ENCODE measurements at regions not wholly inside any gene's neighbourhood (a gene's known extent, or its start where the extent isn't known, plus 50 kb on each side); places are given as distances from the start of the nearest gene placed in this dataset.

- no peak for DNase-seq
Measured at GRCh38 chr1:82707681-82708080, 906.9 kb downstream of the ADGRL2 start.

DNA sequence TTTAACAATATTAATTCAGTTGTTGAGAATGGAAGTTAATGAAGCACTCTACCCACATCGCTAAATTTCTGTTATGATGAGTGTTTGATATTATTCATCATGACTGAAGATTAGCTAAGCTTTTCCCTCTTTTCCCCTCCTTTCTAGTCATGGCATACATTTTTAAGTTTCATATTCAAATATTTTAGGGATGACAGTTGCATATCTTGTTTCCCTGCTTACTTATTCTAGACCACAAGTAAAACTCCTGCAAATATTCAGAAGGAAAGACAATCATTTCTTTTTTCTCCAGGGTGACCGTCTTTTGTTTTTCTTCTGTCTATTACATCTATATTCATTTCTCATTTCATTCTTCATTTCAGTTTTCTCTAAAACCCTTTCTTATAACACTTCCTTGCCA, 906.0 kb downstream of the ADGRL2 start:
- DNase-seq: no peak

- no peak for DNase-seq
Measured at GRCh38 chr1:82704966-82705365, 904.2 kb downstream of the ADGRL2 start.

- no peak for DNase-seq
Measured at GRCh38 chr1:82704393-82704792, 903.7 kb downstream of the ADGRL2 start.

DNA sequence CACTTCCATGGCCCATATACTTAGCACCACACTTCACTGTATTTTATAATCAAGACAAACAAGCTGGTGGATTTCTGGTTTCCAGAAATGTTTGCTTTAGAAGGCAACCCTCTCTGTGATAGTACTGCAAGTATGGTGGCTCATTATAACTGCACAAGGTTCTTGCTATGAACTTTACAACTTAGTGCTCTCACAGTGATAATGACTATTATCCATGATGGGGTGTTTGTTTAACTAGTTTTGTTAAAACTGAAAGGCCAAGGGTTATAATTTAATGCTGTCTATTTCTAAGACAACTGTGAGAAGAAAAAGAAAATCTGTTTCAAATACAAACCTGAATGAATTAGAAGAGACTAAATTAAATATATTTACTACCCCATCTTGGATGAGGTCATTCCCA, 903.2 kb downstream of the ADGRL2 start:
- no peak for DNase-seq

- DNase-seq: no peak
Measured at GRCh38 chr1:82700476-82700875, 899.7 kb downstream of the ADGRL2 start.

GRCh38 chr1:82697965-82698364, 897.2 kb downstream of the ADGRL2 start:
- no peak for DNase-seq

DNA sequence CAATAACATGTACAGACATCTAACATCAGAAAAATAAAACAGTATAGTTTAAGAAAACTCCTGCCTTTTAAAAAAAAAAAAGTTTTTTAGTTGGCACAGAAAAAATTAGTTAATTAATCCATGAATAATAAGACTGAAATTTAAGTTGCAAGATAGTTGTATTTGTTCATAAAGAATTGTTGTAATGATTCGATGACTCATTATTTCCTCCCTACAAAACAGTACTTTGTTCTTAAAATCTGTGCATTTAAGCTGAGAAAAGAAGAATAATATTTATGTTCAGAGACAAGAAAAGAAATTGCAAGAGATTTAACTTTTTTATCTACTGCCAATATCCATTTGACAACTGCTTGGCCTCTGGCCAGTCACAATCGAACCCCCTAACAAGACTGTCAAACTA, 894.7 kb downstream of the ADGRL2 start:
- DNase-seq: no peak

- no peak for DNase-seq
Measured at GRCh38 chr1:82690411-82690810, 889.7 kb downstream of the ADGRL2 start.

DNA sequence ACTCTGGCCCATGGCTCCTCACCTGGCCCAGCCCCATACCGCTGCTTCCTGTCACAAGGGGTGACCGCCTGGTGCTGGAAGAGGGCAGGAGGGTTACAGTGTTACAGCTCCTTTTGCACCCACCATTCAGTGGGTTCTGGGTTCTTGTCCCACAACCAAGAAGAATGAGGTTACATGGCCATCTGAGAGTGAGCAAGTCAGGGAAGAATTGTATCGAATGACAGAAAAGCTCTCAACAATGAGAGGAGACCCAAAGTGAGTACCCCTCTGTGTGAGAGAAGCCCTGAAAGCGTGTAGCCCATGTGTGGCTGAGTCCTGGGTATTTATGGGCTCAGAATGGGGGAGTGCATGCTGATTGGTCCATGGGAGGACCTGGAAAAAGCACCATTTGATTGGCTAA, 888.5 kb downstream of the ADGRL2 start:
- DNase-seq: no peak

- DNase-seq: no peak
Measured at GRCh38 chr1:82686774-82687173, 886.0 kb downstream of the ADGRL2 start.

DNA sequence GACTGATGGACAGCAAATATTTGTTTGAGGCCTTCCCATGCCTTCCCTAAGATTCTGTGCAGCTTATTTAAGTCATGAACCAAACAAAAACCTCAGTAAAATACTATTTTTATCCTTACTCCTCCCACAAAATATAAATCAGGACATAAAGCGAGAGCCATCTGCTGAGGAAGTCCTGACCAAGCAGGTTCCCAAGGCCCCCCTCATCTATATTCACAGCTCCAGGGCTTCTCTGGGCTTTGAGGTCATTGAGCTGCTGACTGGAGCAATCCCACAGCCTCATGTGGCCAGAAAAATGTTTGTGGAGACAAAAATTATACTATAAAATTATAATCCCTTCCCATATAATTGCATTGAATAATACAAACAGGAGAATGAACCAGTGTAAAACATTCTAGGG, 846.2 kb downstream of the ADGRL2 start:
- no peak for DNase-seq

GRCh38 chr1:82646336-82646735, 845.6 kb downstream of the ADGRL2 start:
- no peak for DNase-seq

- DNase-seq: no peak
Measured at GRCh38 chr1:82644186-82644915, 843.6 kb downstream of the ADGRL2 start.

- DNase-seq: no peak
Measured at GRCh38 chr1:82640352-82640751, 839.6 kb downstream of the ADGRL2 start.

DNA sequence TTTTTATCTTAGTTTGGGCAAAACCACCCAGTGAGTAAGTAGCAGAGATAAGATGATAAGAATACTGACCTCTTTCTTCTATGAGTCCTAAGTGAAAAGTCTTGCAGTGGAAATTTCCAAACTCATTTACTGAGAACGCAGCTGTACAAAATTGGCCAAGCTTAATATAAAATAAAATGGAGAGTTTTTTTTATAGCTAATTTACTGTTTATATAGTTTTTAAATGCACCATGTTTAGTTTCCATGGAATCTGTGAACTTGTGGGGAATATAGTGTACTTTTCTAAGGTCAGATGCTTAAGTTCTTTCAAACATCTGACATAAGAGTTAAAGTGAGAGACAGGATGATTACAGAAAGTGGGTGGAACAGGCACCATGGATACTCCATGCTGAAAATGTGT, 833.5 kb downstream of the ADGRL2 start:
- no peak for DNase-seq

DNA sequence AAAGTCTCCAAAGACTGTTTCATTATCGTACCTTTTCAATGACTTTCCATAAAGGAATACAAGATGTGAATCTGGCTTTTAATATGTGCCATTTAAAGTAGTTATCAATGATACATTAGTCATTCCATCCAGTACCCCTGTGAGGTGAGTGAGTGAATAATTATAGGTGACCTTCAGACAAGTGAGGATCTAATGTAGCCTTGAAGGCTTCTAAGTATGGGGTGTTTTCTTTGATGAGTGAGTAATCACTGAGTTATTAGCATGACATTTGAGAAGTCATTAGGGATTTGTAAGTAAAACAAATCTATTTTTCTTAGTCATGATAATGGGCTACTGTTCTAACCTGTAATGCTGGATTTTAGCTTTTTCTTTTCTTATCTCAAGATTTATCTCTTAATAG, 831.4 kb downstream of the ADGRL2 start:
- no peak for DNase-seq

DNA sequence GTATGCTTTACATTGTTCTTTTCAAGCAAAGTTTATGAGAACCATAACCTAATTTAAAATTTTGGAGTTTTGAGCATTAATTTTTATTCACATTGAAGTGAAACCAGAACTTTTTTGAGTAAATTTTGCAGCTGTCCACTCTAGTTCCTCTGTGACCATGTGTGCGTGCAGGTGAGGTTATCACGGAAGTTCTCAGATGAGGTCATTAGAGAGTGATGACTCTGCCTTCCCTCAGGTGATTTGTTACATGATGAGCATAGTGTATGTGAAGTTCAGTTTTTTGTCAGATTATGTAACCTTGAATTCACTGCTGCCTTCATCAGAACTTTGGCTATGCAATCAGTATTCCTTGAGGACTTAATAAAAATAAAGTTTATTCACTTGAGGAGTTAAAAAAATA, 828.2 kb downstream of the ADGRL2 start:
- DNase-seq: no peak

DNA sequence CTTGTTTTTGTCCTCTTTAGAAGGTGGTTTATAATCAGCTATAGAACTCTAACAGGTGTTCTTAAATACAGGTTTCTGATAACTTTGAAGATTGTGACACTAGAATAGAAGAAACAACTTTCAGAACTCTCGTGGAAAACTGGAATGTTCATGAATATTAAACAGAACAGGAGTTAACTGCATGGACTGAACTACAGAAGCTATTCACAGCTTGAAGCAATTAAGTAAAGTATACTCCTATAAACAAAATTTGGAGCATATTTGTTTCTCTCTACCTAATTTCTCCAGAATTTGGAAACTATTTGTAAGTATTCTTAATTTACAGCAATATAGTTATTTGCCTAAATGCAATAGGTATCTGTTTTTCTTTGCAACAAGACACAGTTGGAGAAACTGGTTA, 824.8 kb downstream of the ADGRL2 start:
- DNase-seq: no peak

- no peak for DNase-seq
Measured at GRCh38 chr1:82621076-82621475, 820.3 kb downstream of the ADGRL2 start.

- no peak for DNase-seq
Measured at GRCh38 chr1:82614090-82614489, 813.4 kb downstream of the ADGRL2 start.

GRCh38 chr1:82612986-82613385, 812.3 kb downstream of the ADGRL2 start:
- no peak for DNase-seq

DNA sequence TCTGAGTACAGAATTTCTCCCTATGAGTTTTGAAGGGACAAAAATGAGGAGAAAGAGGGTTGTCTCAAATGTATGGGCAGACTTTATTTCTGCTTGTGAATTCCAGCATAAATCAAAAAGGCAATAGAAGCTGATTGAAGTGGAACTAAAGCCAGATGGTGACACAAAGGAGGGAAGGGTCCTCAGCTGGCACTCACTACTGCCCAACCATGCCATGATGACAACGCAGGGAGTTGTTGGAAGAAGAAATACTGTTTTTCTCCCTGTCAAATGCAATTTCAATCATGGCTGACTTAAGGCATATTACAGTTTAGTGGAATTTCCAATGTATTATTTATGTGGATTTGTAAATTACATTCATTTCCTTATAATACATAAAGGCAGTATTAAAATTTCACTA, 805.8 kb downstream of the ADGRL2 start:
- no peak for DNase-seq

DNA sequence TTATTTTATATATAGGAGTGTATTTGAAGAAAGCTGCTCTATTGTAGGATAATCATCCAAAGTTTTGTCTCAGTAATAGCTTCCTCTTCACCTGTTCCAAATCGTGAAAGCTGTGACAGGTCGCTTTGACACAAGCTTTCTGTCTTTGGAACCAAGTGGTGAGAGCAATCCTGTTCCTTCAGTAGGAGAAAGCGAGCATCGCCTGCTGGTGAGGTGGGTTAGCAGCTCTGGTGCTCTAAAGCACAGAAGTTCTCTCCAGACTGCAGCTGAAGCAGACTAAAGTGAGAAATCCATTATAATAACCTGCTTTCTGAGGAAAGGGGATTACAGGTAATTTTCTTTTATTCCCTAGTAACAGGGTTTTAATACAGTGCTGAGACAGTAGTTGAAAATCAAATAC, 803.8 kb downstream of the ADGRL2 start:
- DNase-seq: no peak

DNA sequence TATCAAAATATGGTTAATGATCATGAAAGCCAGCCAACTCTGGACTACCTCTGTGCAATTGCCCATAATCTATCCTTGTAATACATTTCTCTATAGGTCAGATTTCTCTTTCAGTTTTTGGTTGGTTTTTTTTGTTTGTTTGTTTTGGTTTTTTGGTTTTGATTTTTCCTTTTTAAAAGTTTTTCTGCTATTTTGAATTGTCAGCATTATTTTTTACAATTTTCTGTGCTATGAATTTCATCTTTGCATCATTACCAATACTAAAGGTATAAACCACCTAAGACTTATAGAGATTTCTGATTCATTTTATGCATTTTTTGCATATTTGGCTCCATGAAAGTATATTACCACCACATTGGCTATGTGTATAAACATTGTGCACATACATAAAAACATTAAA, 799.6 kb downstream of the ADGRL2 start:
- DNase-seq: no peak

DNA sequence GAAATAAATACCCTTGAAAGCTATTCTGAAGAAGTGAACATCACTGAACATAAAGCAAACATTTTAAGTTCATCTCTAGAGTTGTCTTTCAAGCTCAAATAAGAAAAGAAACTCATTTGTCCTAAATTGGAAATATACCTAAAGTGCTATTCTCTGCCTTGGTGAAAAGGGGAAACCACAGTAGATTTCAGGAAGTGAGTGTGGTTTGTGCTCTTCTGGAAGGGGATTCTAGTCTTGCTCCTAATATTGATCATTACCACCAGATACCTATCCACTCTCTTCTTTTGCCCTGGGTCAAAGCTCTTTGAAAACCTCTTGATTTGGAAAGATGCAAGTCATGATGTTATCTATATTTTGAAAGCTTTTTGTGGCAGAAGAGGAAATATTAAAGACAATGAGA, 798.1 kb downstream of the ADGRL2 start:
- DNase-seq: no peak
